ENCODE measurements at regions not wholly inside any gene's neighbourhood (a gene's known extent, or its start where the extent isn't known, plus 50 kb on each side); places are given as distances from the start of the nearest gene placed in this dataset.

- intact Hi-C loops (cut with micrococcal nuclease; ENCODE audit: unreplicated experiment) = no loop called here
- POLR2A ChIA-PET = no interaction called here
Measured at GRCh38 chr12:71009430-71010142, 89.0 kb upstream of the PTPRR start.

GRCh38 chr12:71008616-71009015 is 88.1 kb upstream of the PTPRR start:
- no peaks in the 10 kb centered on the region for H3K27me3 ChIP-seq (replicated peaks; ENCODE audit: control insufficient read depth, insufficient read depth, low read length)
- no peak overlapping the region for H3K27ac Mint-ChIP-seq (ENCODE audit: unreplicated experiment)
- H3K27me3 Mint-ChIP-seq (ENCODE audit: insufficient read depth, unreplicated experiment) = peaks cover 3% of the 10 kb centered on the region
- ChIA-PET CTCF (interaction anchor here (0.6 kb wide), 1 partner anchor 275 kb away, joined by 3 read pairs; no protein-coding TSS in a partner anchor), POLR2A (no interaction called here)
- H3K4me3 ChIP-seq (ENCODE audit: low read depth, low read length) = no peak overlapping the region
- H3K4me1 ChIP-seq = no peaks in the 10 kb centered on the region
- no peaks in the 10 kb centered on the region for H3K9me3 Mint-ChIP-seq (ENCODE audit: unreplicated experiment)
- H3K4me3 Mint-ChIP-seq (ENCODE audit: unreplicated experiment) = no peak overlapping the region
- no peaks in the 10 kb centered on the region for H3K36me3 Mint-ChIP-seq (ENCODE audit: insufficient read depth, unreplicated experiment)
- H3K4me1 Mint-ChIP-seq (ENCODE audit: low read depth, unreplicated experiment) = no peaks in the 10 kb centered on the region
- no peak for TF ChIP-seq CTCF (IDR thresholded peaks at IDR 0.05; ENCODE audit: insufficient read depth in 1 of 2, low read depth in 1 of 2, low read length in 1 of 2, severe bottlenecking in 1 of 2, unreplicated experiment in 1 of 2)
- H3K36me3 ChIP-seq (ENCODE audit: control insufficient read depth, insufficient read depth, low read length) = no peaks in the 10 kb centered on the region
- DNase-seq = no peak
- no peaks in the 10 kb centered on the region for H3K9me3 ChIP-seq
- intact Hi-C loops (cut with micrococcal nuclease; ENCODE audit: unreplicated experiment) = no loop called here
- BruUV-seq (replicated peaks) = no TSS peak

More at GRCh38 chr12:71009430-71010142, 89.0 kb upstream of the PTPRR start:
- no peak for TF ChIP-seq CTCF (IDR thresholded peaks at IDR 0.05; ENCODE audit: insufficient read depth in 1 of 2, low read depth in 1 of 2, low read length in 1 of 2, severe bottlenecking in 1 of 2, unreplicated experiment in 1 of 2)
- Mint-ChIP-seq H3K4me1 (ENCODE audit: low read depth, unreplicated experiment) (no peaks in the 10 kb centered on the region), H3K27me3 (ENCODE audit: insufficient read depth, unreplicated experiment) (peaks cover 3% of the 10 kb centered on the region), H3K4me3 (ENCODE audit: unreplicated experiment) (no peak overlapping the region), H3K9me3 (ENCODE audit: unreplicated experiment) (no peaks in the 10 kb centered on the region), H3K36me3 (ENCODE audit: insufficient read depth, unreplicated experiment) (no peaks in the 10 kb centered on the region), H3K27ac (ENCODE audit: unreplicated experiment) (no peak overlapping the region)
- Histone ChIP-seq H3K4me3 (ENCODE audit: low read depth, low read length) (no peak overlapping the region), H3K36me3 (ENCODE audit: control insufficient read depth, insufficient read depth, low read length) (no peaks in the 10 kb centered on the region), H3K9me3 (no peaks in the 10 kb centered on the region), H3K27me3 (replicated peaks; ENCODE audit: control insufficient read depth, insufficient read depth, low read length) (no peaks in the 10 kb centered on the region), H3K4me1 (no peaks in the 10 kb centered on the region)
- CTCF ChIA-PET = no interaction called here
- no TSS peak for BruUV-seq (replicated peaks)
- no peak for DNase-seq

GRCh38 chr12:71007781-71008404 is 87.4 kb upstream of the PTPRR start:
- H3K9me3 Mint-ChIP-seq (ENCODE audit: unreplicated experiment) = no peaks in the 10 kb centered on the region
- CTCF ChIA-PET = no interaction called here
- H3K27me3 Mint-ChIP-seq (ENCODE audit: insufficient read depth, unreplicated experiment) = peaks cover 3% of the 10 kb centered on the region

More at GRCh38 chr12:71007781-71008404, 87.4 kb upstream of the PTPRR start:
- Histone ChIP-seq H3K4me1 (no peaks in the 10 kb centered on the region), H3K27me3 (replicated peaks; ENCODE audit: control insufficient read depth, insufficient read depth, low read length) (no peaks in the 10 kb centered on the region), H3K36me3 (ENCODE audit: control insufficient read depth, insufficient read depth, low read length) (no peaks in the 10 kb centered on the region), H3K4me3 (ENCODE audit: low read depth, low read length) (no peak overlapping the region), H3K9me3 (no peaks in the 10 kb centered on the region)
- no peak for TF ChIP-seq CTCF (IDR thresholded peaks at IDR 0.05; ENCODE audit: insufficient read depth in 1 of 2, low read depth in 1 of 2, low read length in 1 of 2, severe bottlenecking in 1 of 2, unreplicated experiment in 1 of 2)
- Mint-ChIP-seq H3K27ac (ENCODE audit: unreplicated experiment) (no peak overlapping the region), H3K4me1 (ENCODE audit: low read depth, unreplicated experiment) (no peaks in the 10 kb centered on the region), H3K4me3 (ENCODE audit: unreplicated experiment) (no peak overlapping the region), H3K36me3 (ENCODE audit: insufficient read depth, unreplicated experiment) (no peaks in the 10 kb centered on the region)
- POLR2A ChIA-PET = no interaction called here
- no TSS peak for BruUV-seq (replicated peaks)
- intact Hi-C loops (cut with micrococcal nuclease; ENCODE audit: unreplicated experiment) = no loop called here
- DNase-seq = no peak
